ENCODE measurements at regions not wholly inside any gene's neighbourhood (a gene's known extent, or its start where the extent isn't known, plus 50 kb on each side); places are given as distances from the start of the nearest gene placed in this dataset.

DNA sequence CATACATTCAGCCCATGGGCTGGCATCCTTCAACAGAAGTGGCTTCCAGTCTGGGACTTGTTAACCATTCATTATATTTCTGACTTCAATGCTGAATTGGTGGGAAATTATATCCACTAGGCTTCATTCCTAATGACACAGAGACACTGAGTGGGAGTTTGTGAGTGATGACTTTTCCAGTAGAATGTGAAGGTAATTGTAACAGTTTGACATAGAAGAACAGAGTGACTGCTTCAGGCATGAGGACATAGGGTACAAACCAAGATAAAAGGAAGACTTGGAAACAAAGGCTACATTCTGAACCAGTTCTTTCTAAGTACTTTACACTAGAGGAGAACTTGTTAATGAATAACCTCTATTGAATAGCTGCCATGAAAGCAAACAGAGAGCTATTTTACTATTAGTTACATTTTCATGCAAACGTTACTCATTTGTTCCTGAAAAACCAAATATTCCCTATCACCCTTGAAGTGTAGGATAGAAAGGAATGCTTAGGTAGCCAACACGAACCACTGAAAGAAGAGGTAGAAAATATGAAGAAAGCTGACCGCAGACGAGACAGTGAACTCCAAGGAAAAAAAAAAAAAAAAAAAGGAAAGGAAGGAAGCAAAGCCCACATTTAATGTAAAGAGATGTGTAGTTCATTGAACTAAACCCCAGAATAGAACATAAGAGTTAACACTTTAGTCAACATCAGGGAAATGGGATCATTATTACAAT, 237.0 kb upstream of the SEMA3C start:
- TF ChIP-seq, protein P1, sequence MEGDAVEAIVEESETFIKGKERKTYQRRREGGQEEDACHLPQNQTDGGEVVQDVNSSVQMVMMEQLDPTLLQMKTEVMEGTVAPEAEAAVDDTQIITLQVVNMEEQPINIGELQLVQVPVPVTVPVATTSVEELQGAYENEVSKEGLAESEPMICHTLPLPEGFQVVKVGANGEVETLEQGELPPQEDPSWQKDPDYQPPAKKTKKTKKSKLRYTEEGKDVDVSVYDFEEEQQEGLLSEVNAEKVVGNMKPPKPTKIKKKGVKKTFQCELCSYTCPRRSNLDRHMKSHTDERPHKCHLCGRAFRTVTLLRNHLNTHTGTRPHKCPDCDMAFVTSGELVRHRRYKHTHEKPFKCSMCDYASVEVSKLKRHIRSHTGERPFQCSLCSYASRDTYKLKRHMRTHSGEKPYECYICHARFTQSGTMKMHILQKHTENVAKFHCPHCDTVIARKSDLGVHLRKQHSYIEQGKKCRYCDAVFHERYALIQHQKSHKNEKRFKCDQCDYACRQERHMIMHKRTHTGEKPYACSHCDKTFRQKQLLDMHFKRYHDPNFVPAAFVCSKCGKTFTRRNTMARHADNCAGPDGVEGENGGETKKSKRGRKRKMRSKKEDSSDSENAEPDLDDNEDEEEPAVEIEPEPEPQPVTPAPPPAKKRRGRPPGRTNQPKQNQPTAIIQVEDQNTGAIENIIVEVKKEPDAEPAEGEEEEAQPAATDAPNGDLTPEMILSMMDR (IDR thresholded peaks at IDR 0.05) = no peak
- TF ChIP-seq POLR2A (IDR thresholded peaks at IDR 0.05) = no peak
